ENCODE measurements at regions not wholly inside any gene's neighbourhood (a gene's known extent, or its start where the extent isn't known, plus 50 kb on each side); places are given as distances from the start of the nearest gene placed in this dataset.

- Histone ChIP-seq H3K4me3 (no peak overlapping the region), H3K27ac (no peak overlapping the region), H3K36me3 (no peaks in the 10 kb centered on the region), H3K9me3 (no peaks in the 10 kb centered on the region), H3K4me1 (no peaks in the 10 kb centered on the region), H3K27me3 (no peaks in the 10 kb centered on the region)
- no peak for DNase-seq
- TF ChIP-seq POLR2A (IDR thresholded peaks at IDR 0.05), result no peak
- no peak for TF ChIP-seq CTCF (IDR thresholded peaks at IDR 0.05)
Measured at GRCh38 chr6:145006914-145007313, 721.8 kb downstream of the UTRN start.

GRCh38 chr6:145008715-145009114 is 723.6 kb downstream of the UTRN start:
- Histone ChIP-seq H3K27me3 (no peaks in the 10 kb centered on the region), H3K36me3 (no peaks in the 10 kb centered on the region), H3K4me3 (no peak overlapping the region), H3K9me3 (no peaks in the 10 kb centered on the region), H3K4me1 (no peaks in the 10 kb centered on the region), H3K27ac (no peak overlapping the region)
- DNase-seq, result no peak
- TF ChIP-seq POLR2A (IDR thresholded peaks at IDR 0.05) (no peak), CTCF (IDR thresholded peaks at IDR 0.05) (no peak)

- no peaks in the 10 kb centered on the region for H3K9me3 ChIP-seq
- no peaks in the 10 kb centered on the region for H3K27me3 ChIP-seq
- DNase-seq, result no peak
- H3K27ac ChIP-seq, result no peak overlapping the region
- no peaks in the 10 kb centered on the region for H3K36me3 ChIP-seq
- TF ChIP-seq CTCF (IDR thresholded peaks at IDR 0.05) (no peak), POLR2A (IDR thresholded peaks at IDR 0.05) (no peak)
- no peaks in the 10 kb centered on the region for H3K4me1 ChIP-seq
- H3K4me3 ChIP-seq, result no peak overlapping the region
Measured at GRCh38 chr6:145009711-145010110, 724.6 kb downstream of the UTRN start.

GRCh38 chr6:145012039-145012662 is 723.2 kb downstream of the EPM2A start:
- TF ChIP-seq CTCF (IDR thresholded peaks at IDR 0.05), result no peak
- TF ChIP-seq POLR2A (IDR thresholded peaks at IDR 0.05), result no peak
- no peak overlapping the region for H3K27ac ChIP-seq

GRCh38 chr6:145015739-145016558 is 719.4 kb downstream of the EPM2A start:
- Histone ChIP-seq H3K27ac (no peak overlapping the region), H3K4me1 (no peaks in the 10 kb centered on the region), H3K36me3 (no peaks in the 10 kb centered on the region), H3K4me3 (no peak overlapping the region), H3K9me3 (no peaks in the 10 kb centered on the region), H3K27me3 (no peaks in the 10 kb centered on the region)
- no peak for DNase-seq
- no peak for TF ChIP-seq POLR2A (IDR thresholded peaks at IDR 0.05)
- no peak for TF ChIP-seq CTCF (IDR thresholded peaks at IDR 0.05)

More at GRCh38 chr6:145012039-145012662, 723.2 kb downstream of the EPM2A start:
- Histone ChIP-seq H3K27me3 (no peaks in the 10 kb centered on the region), H3K36me3 (no peaks in the 10 kb centered on the region), H3K9me3 (no peaks in the 10 kb centered on the region), H3K4me3 (no peak overlapping the region), H3K4me1 (no peaks in the 10 kb centered on the region)
- DNase-seq, result no peak

Measured in Peyer's patch (tissue), 4 donors.